ENCODE measurements at regions not wholly inside any gene's neighbourhood (a gene's known extent, or its start where the extent isn't known, plus 50 kb on each side); places are given as distances from the start of the nearest gene placed in this dataset.

- Mint-ChIP-seq H3K4me1 (ENCODE audit: low read depth, unreplicated experiment) (no peaks in the 10 kb centered on the region), H3K36me3 (ENCODE audit: insufficient read depth, unreplicated experiment) (no peaks in the 10 kb centered on the region), H3K9me3 (ENCODE audit: low read depth, unreplicated experiment) (peaks cover 10% of the 10 kb centered on the region), H3K27me3 (ENCODE audit: unreplicated experiment) (no peaks in the 10 kb centered on the region), H3K27ac (ENCODE audit: unreplicated experiment) (no peak overlapping the region), H3K4me3 (ENCODE audit: low read depth, unreplicated experiment) (no peak overlapping the region)
- CTCF ChIA-PET, result no interaction called here
- TF ChIP-seq CTCF (IDR thresholded peaks at IDR 0.05; ENCODE audit: unreplicated experiment), result no peak
- DNase-seq, result no peak
- intact Hi-C loops (cut with micrococcal nuclease; ENCODE audit: unreplicated experiment), result no loop called here
- no TSS peak for BruUV-seq (replicated peaks)
Measured at GRCh38 chr12:87365423-87365822, 663.8 kb downstream of the C12orf50 start.

GRCh38 chr12:87363497-87364084 lies 665.6 kb downstream of the C12orf50 start:
- CTCF ChIA-PET, result no interaction called here
- no peak for TF ChIP-seq CTCF (IDR thresholded peaks at IDR 0.05; ENCODE audit: unreplicated experiment)
- no peak for DNase-seq
- Mint-ChIP-seq H3K4me1 (ENCODE audit: low read depth, unreplicated experiment) (no peaks in the 10 kb centered on the region), H3K36me3 (ENCODE audit: insufficient read depth, unreplicated experiment) (no peaks in the 10 kb centered on the region), H3K27ac (ENCODE audit: unreplicated experiment) (no peak overlapping the region), H3K4me3 (ENCODE audit: low read depth, unreplicated experiment) (no peak overlapping the region), H3K27me3 (ENCODE audit: unreplicated experiment) (no peaks in the 10 kb centered on the region), H3K9me3 (ENCODE audit: low read depth, unreplicated experiment) (peaks cover 10% of the 10 kb centered on the region)
- intact Hi-C loops (cut with micrococcal nuclease; ENCODE audit: unreplicated experiment), result no loop called here
- BruUV-seq (replicated peaks), result no TSS peak

- no peak overlapping the region for H3K4me3 Mint-ChIP-seq (ENCODE audit: low read depth, unreplicated experiment)
Measured at GRCh38 chr12:87349681-87350080, 679.5 kb downstream of the C12orf50 start.

GRCh38 chr12:87348071-87348470 lies 681.1 kb downstream of the C12orf50 start:
- Mint-ChIP-seq H3K4me1 (ENCODE audit: low read depth, unreplicated experiment) (no peaks in the 10 kb centered on the region), H3K4me3 (ENCODE audit: low read depth, unreplicated experiment) (no peak overlapping the region), H3K27ac (ENCODE audit: unreplicated experiment) (no peak overlapping the region), H3K36me3 (ENCODE audit: insufficient read depth, unreplicated experiment) (no peaks in the 10 kb centered on the region), H3K27me3 (ENCODE audit: unreplicated experiment) (no peaks in the 10 kb centered on the region), H3K9me3 (ENCODE audit: low read depth, unreplicated experiment) (no peaks in the 10 kb centered on the region)
- CTCF ChIA-PET, result no interaction called here
- DNase-seq, result no peak
- intact Hi-C loops (cut with micrococcal nuclease; ENCODE audit: unreplicated experiment), result no loop called here
- TF ChIP-seq CTCF (IDR thresholded peaks at IDR 0.05; ENCODE audit: unreplicated experiment), result no peak
- BruUV-seq (replicated peaks), result no TSS peak

More at GRCh38 chr12:87349681-87350080, 679.5 kb downstream of the C12orf50 start:
- Mint-ChIP-seq H3K27ac (ENCODE audit: unreplicated experiment) (no peak overlapping the region), H3K27me3 (ENCODE audit: unreplicated experiment) (no peaks in the 10 kb centered on the region), H3K9me3 (ENCODE audit: low read depth, unreplicated experiment) (no peaks in the 10 kb centered on the region), H3K4me1 (ENCODE audit: low read depth, unreplicated experiment) (no peaks in the 10 kb centered on the region), H3K36me3 (ENCODE audit: insufficient read depth, unreplicated experiment) (no peaks in the 10 kb centered on the region)
- BruUV-seq (replicated peaks), result no TSS peak
- no peak for DNase-seq
- CTCF ChIA-PET, result no interaction called here
- intact Hi-C loops (cut with micrococcal nuclease; ENCODE audit: unreplicated experiment), result no loop called here
- no peak for TF ChIP-seq CTCF (IDR thresholded peaks at IDR 0.05; ENCODE audit: unreplicated experiment)
